Calu3 (cell line): ENCODE measurements at regions not wholly inside any gene's neighbourhood (a gene's known extent, or its start where the extent isn't known, plus 50 kb on each side); places are given as distances from the start of the nearest gene placed in this dataset.

Experiments used
- BruUV-seq: library from RNA; stranded (reverse); fragments of 400-500 nt; replicated peaks from 2 replicates; lab custom pipeline; 2021; lab: Mats Ljungman, UMichigan
- CTCF ChIA-PET: fragments of 300-600 bp; sonication (Branson Sonifier 250); formaldehyde crosslinking; loops from one replicate; lab custom pipeline; 2022; ENCODE audit warnings: antibody characterized with exemption; lab: Charles Lee
- DNase-seq: peaks from one replicate; pipeline ENCODE4 v3.0.0; 2022
- H3K27ac Mint-ChIP-seq: one replicate; pipeline ENCODE4 v1.8.0; 2022; ENCODE audit warnings: mixed read lengths; ENCODE audit not compliant: unreplicated experiment
- H3K27me3 Mint-ChIP-seq: one replicate; pipeline ENCODE4 v1.8.0; 2022; ENCODE audit warnings: mixed read lengths; ENCODE audit not compliant: unreplicated experiment
- H3K36me3 Mint-ChIP-seq: one replicate; pipeline ENCODE4 v1.8.0; 2022; ENCODE audit warnings: mild to moderate bottlenecking, moderate library complexity, mixed read lengths; ENCODE audit not compliant: insufficient read depth, unreplicated experiment
- H3K4me1 Mint-ChIP-seq: one replicate; pipeline ENCODE4 v1.8.0; 2022; ENCODE audit warnings: mild to moderate bottlenecking, low read depth, mixed read lengths; ENCODE audit not compliant: unreplicated experiment
- H3K4me3 Mint-ChIP-seq: one replicate; pipeline ENCODE4 v1.8.0; 2022; ENCODE audit warnings: mild to moderate bottlenecking, low read depth, moderate library complexity, mixed read lengths; ENCODE audit not compliant: unreplicated experiment
- H3K9me3 Mint-ChIP-seq: one replicate; pipeline ENCODE4 v1.8.0; 2022; ENCODE audit warnings: low read depth, mixed read lengths; ENCODE audit not compliant: unreplicated experiment
- intact Hi-C: fragments of 100-400 bp; cut with micrococcal nuclease; formaldehyde crosslinking; loops from one replicate; pipeline ENCODE4 v1.10.0; 2022; ENCODE audit not compliant: unreplicated experiment
- TF ChIP-seq, protein P1 (sequence below): fragments of 200-600 bp; IDR thresholded peaks from one replicate; pipeline ENCODE4 v1.8.0; 2022; ENCODE audit warnings: antibody characterized with exemption; ENCODE audit not compliant: unreplicated experiment

DNA sequence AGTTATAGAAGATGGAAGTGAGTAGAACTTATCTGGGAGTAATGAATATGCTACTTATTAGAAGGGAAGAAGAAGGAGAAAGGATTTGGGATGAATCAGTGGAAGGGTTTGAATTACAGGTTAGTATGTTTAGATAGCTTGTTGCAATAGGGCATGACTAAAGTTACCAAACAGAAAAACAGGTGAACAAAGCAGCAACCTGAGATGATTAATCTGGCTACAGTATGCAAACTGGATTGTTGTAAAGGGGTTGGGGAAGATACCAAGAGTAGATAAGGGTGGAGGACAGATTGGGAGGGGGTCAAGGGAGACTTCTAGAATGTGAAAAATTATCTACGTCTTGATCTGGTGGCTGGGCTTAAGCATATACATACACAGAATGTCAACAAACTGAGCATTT lies 73.4 kb upstream of the CLEC14A start:
- Mint-ChIP-seq H3K9me3 (peaks cover 3% of the 10 kb centered on the region), H3K4me3 (no peak overlapping the region), H3K4me1 (no peaks in the 10 kb centered on the region), H3K27me3 (no peaks in the 10 kb centered on the region), H3K27ac (no peak overlapping the region), H3K36me3 (no peaks in the 10 kb centered on the region)
- intact Hi-C loops, result no loop called here
- CTCF ChIA-PET, result no interaction called here
- no peak for DNase-seq
- no TSS peak for BruUV-seq
- TF ChIP-seq, protein P1, sequence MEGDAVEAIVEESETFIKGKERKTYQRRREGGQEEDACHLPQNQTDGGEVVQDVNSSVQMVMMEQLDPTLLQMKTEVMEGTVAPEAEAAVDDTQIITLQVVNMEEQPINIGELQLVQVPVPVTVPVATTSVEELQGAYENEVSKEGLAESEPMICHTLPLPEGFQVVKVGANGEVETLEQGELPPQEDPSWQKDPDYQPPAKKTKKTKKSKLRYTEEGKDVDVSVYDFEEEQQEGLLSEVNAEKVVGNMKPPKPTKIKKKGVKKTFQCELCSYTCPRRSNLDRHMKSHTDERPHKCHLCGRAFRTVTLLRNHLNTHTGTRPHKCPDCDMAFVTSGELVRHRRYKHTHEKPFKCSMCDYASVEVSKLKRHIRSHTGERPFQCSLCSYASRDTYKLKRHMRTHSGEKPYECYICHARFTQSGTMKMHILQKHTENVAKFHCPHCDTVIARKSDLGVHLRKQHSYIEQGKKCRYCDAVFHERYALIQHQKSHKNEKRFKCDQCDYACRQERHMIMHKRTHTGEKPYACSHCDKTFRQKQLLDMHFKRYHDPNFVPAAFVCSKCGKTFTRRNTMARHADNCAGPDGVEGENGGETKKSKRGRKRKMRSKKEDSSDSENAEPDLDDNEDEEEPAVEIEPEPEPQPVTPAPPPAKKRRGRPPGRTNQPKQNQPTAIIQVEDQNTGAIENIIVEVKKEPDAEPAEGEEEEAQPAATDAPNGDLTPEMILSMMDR, result no peak

DNA sequence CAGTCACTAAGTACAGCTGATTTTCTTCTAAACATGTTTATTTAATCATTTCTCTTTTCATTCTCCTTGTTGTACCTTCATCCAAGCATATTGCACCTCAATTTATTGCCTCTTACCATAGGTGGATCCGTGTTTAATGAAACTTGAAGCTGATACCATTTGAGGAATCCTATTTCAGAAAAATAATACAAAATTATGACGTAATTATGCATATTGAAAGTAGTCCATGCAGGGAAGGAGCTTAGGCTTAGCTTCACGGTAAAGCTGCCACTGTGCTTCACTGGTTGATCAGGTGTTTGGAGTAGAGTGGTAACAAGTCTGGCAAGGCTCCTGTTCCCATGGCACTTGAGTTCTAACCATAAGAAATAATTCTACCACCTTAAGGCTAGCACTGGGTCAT lies 61.0 kb upstream of the CLEC14A start:
- H3K27me3 Mint-ChIP-seq, result no peaks in the 10 kb centered on the region
- no TSS peak for BruUV-seq
- H3K36me3 Mint-ChIP-seq, result no peaks in the 10 kb centered on the region
- TF ChIP-seq, protein P1, result no peak
- DNase-seq, result no peak
- H3K4me1 Mint-ChIP-seq, result no peaks in the 10 kb centered on the region
- no peak overlapping the region for H3K4me3 Mint-ChIP-seq
- peaks cover 2% of the 10 kb centered on the region for H3K9me3 Mint-ChIP-seq
- CTCF ChIA-PET, result no interaction called here
- no peak overlapping the region for H3K27ac Mint-ChIP-seq
- intact Hi-C loops, result no loop called here

DNA sequence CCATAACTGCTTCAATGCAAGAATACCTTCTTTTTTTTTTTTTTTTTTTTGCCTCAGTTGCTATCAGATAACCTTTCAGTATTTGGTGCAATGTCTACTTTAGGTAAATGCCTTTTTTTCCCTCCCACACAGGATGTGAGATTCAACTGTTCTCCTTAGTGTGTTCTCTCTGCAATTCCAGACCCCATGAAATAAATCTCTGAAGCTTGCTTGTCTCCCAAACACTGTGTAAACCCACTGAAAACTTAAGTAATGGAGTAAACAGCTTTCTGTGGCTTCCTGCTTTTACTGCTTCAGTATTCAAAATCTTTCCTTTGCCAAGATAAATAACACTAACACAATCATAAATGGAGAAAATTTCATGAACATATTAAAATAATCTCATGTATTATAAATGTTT lies 55.8 kb upstream of the CLEC14A start:
- no peaks in the 10 kb centered on the region for H3K9me3 Mint-ChIP-seq
- DNase-seq, result no peak
- TF ChIP-seq, protein P1, result no peak
- H3K36me3 Mint-ChIP-seq, result no peaks in the 10 kb centered on the region
- no peaks in the 10 kb centered on the region for H3K27me3 Mint-ChIP-seq
- H3K4me1 Mint-ChIP-seq, result no peaks in the 10 kb centered on the region
- intact Hi-C loops, result no loop called here
- H3K27ac Mint-ChIP-seq, result no peak overlapping the region
- CTCF ChIA-PET, result no interaction called here
- no TSS peak for BruUV-seq
- no peak overlapping the region for H3K4me3 Mint-ChIP-seq

DNA sequence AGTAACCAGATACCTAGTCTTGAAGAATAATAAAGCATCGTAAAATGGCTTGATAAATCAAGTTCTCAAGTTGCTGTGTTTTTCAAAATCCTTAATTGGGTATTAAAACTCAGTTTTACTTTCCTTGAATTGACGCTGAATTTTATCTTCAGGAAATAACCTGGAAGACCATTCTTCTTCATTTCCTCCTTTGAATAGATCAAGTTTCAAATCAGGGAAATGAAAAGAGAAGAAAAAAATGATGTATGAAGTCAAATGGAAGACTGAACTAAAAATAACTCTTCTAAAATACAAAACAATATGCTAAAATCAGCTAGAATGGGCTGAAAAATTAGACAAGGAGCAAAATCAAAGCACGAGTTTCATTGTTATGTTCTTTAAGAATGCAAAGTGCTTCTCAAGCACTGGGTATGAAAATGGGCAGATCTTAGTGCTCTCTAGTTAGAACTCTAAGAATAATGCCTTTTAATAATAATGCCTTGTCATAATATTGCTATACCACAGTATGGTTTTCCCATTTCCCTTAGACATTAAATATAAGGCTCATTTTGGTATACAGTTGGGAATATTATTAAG lies 54.6 kb upstream of the CLEC14A start:
- Mint-ChIP-seq H3K9me3 (peaks cover 3% of the 10 kb centered on the region), H3K27ac (no peak overlapping the region), H3K36me3 (no peaks in the 10 kb centered on the region), H3K4me1 (no peaks in the 10 kb centered on the region), H3K27me3 (no peaks in the 10 kb centered on the region), H3K4me3 (no peak overlapping the region)
- CTCF ChIA-PET, result no interaction called here
- intact Hi-C loops, result no loop called here
- no peak for DNase-seq
- BruUV-seq, result no TSS peak
- TF ChIP-seq, protein P1, result no peak
